IMR-90 (cell line): ENCODE measurements at regions not wholly inside any gene's neighbourhood (a gene's known extent, or its start where the extent isn't known, plus 50 kb on each side); places are given as distances from the start of the nearest gene placed in this dataset.

Source experiments
- ATAC-seq: fragments of 200-7000 bp; cut with Tn5 transposase; 2 replicates; pipeline ENCODE4 v1.9.1; 2020; ENCODE audit warnings: low read depth, mild to moderate bottlenecking, moderate library complexity
- BruUV-seq: library from RNA; stranded (reverse); fragments of 400-500 nt; replicated peaks from 2 replicates; lab custom pipeline; 2021; lab: Mats Ljungman, UMichigan
- CTCF ChIA-PET: fragments of 300-600 bp; formaldehyde crosslinking; extraction: SDS; loops from one replicate; lab custom pipeline; 2021; ENCODE audit warnings: antibody characterized with exemption; lab: Yijun Ruan, JAX
- POLR2A ChIA-PET: fragments of 300-600 bp; sonication (Branson Sonifier 250); formaldehyde crosslinking; loops from one replicate; lab custom pipeline; 2022; ENCODE audit warnings: antibody characterized with exemption; ENCODE audit not compliant: unreplicated experiment; lab: Charles Lee
- DNase-seq: peaks from one replicate; pipeline ENCODE4 v3.0.0; 2013
- H2AFZ ChIP-seq: replicated peaks from 2 replicates; pipeline ENCODE3; 2013; ENCODE audit warnings: low read length, mild to moderate bottlenecking; ENCODE audit not compliant: poor library complexity
- H2AK5ac ChIP-seq: 2 replicates; pipeline ENCODE4 v1.6.1; 2013; ENCODE audit warnings: low read depth, low read length, inconsistent platforms
- H2AK9ac ChIP-seq: replicated peaks from 2 replicates; pipeline ENCODE3; 2013; ENCODE audit warnings: mild to moderate bottlenecking, low read depth, low read length, moderate library complexity; ENCODE audit not compliant: poor library complexity
- H2BK120ac ChIP-seq: 2 replicates; pipeline ENCODE4 v1.6.1; 2013; ENCODE audit warnings: low read depth, low read length, inconsistent platforms
- H2BK15ac ChIP-seq: 3 replicates; pipeline ENCODE4 v1.6.1; 2013; ENCODE audit warnings: low read depth, low read length, inconsistent platforms
- H2BK20ac ChIP-seq: 2 replicates; pipeline ENCODE4 v1.6.1; 2013; ENCODE audit warnings: low read depth, mild to moderate bottlenecking, inconsistent platforms, low read length, moderate library complexity
- H2BK5ac ChIP-seq: 2 replicates; pipeline ENCODE4 v1.6.1; 2013; ENCODE audit warnings: mild to moderate bottlenecking, low read depth, low read length, inconsistent platforms; ENCODE audit not compliant: poor library complexity, severe bottlenecking
- H3K14ac ChIP-seq: replicated peaks from 2 replicates; pipeline ENCODE4 v1.6.1; 2013; ENCODE audit warnings: low read depth, low read length, inconsistent platforms
- H3K18ac ChIP-seq: 2 replicates; pipeline ENCODE4 v1.6.1; 2013; ENCODE audit warnings: low read depth, low read length, control low read depth
- H3K23ac ChIP-seq: 2 replicates; pipeline ENCODE4 v1.6.1; 2013; ENCODE audit warnings: low read depth, low read length, inconsistent platforms
- H3K27ac ChIP-seq: 2 replicates; pipeline ENCODE4 v1.5.1; 2013; ENCODE audit warnings: mild to moderate bottlenecking, control low read depth, low read length; ENCODE audit not compliant: insufficient read depth
- H3K27me3 ChIP-seq: 2 replicates; pipeline ENCODE4 v1.6.1; 2013; ENCODE audit warnings: low read length; ENCODE audit not compliant: control insufficient read depth, insufficient read depth
- H3K36me3 ChIP-seq: 2 replicates; pipeline ENCODE4 v1.6.1; 2013; ENCODE audit warnings: low read length, mixed read lengths; ENCODE audit not compliant: control insufficient read depth, insufficient read depth
- H3K4ac ChIP-seq: 2 replicates; pipeline ENCODE4 v1.6.1; 2013; ENCODE audit warnings: low read depth, low read length, inconsistent platforms
- H3K4me1 ChIP-seq: 2 replicates; pipeline ENCODE4 v1.6.1; 2013; ENCODE audit warnings: low read length, mixed read lengths; ENCODE audit not compliant: control insufficient read depth, insufficient read depth
- H3K4me2 ChIP-seq: 2 replicates; pipeline ENCODE4 v1.6.1; 2013; ENCODE audit warnings: low read depth, mild to moderate bottlenecking, control low read depth, low read length, moderate library complexity
- H3K4me3 ChIP-seq: 2 replicates; pipeline ENCODE4 v1.5.1; 2013; ENCODE audit warnings: low read depth, mild to moderate bottlenecking, control low read depth, low read length, moderate library complexity; ENCODE audit not compliant: insufficient read depth
- H3K56ac ChIP-seq: 2 replicates; pipeline ENCODE4 v1.6.1; 2013; ENCODE audit warnings: low read length, inconsistent platforms; ENCODE audit not compliant: insufficient read depth; ENCODE audit errors: extremely low read depth
- H3K79me1 ChIP-seq, 2 experiments: 2 replicates each; pipeline ENCODE4 v1.6.1; 2013; ENCODE audit warnings: low read length in 2 of 2, inconsistent platforms in 1 of 2, low read depth in 1 of 2
- H3K9ac ChIP-seq: 2 replicates; pipeline ENCODE4 v1.6.1; 2013; ENCODE audit warnings: low read depth, low read length, control low read depth
- H3K9me1 ChIP-seq: 2 replicates; pipeline ENCODE4 v1.6.1; 2013; ENCODE audit warnings: low read length, inconsistent platforms; ENCODE audit not compliant: insufficient read depth
- H3K9me3 ChIP-seq: 2 replicates; pipeline ENCODE4 v1.6.1; 2013; ENCODE audit warnings: low read length; ENCODE audit not compliant: control insufficient read depth, insufficient read depth
- H4K20me1 ChIP-seq: 2 replicates; pipeline ENCODE4 v1.6.1; 2013; ENCODE audit warnings: low read length, inconsistent platforms; ENCODE audit not compliant: insufficient read depth
- H4K5ac ChIP-seq: 2 replicates; pipeline ENCODE4 v1.6.1; 2013; ENCODE audit warnings: mild to moderate bottlenecking, low read depth, low read length, control low read depth
- H4K8ac ChIP-seq, 2 experiments: 2 replicates each; pipeline ENCODE4 v1.6.1; 2013; ENCODE audit warnings: low read depth in 2 of 2, low read length in 2 of 2, control low read depth in 1 of 2, inconsistent platforms in 1 of 2
- H4K91ac ChIP-seq: 2 replicates; pipeline ENCODE4 v1.6.1; 2013; ENCODE audit warnings: low read depth, low read length, inconsistent platforms; ENCODE audit not compliant: insufficient read depth
- BHLHE40 ChIP-seq: fragments of 150-350 bp; IDR thresholded peaks from 2 replicates; pipeline ENCODE4 v1.6.1; 2016; ENCODE audit warnings: mild to moderate bottlenecking, low read depth, low read length
- CEBPB ChIP-seq: IDR thresholded peaks from 2 replicates; pipeline ENCODE4 v1.6.1; 2012; ENCODE audit warnings: low read depth, low read length, improper control_type of control experiment
- CHD1 ChIP-seq: IDR thresholded peaks from 2 replicates; pipeline ENCODE4 v1.6.1; 2012; ENCODE audit warnings: low read depth, low read length, improper control_type of control experiment
- FOS ChIP-seq: fragments of 150-350 bp; IDR thresholded peaks from 2 replicates; pipeline ENCODE4 v1.6.1; 2016; ENCODE audit warnings: low read depth, low read length
- MAFK ChIP-seq: IDR thresholded peaks from 2 replicates; pipeline ENCODE4 v1.6.1; 2012; ENCODE audit warnings: low read depth, low read length, improper control_type of control experiment
- MAZ ChIP-seq: IDR thresholded peaks from 2 replicates; pipeline ENCODE4 v1.6.1; 2012; ENCODE audit warnings: low read depth, mild to moderate bottlenecking, low read length, improper control_type of control experiment, moderate library complexity, borderline replicate concordance
- MXI1 ChIP-seq: IDR thresholded peaks from 2 replicates; pipeline ENCODE4 v1.6.1; 2012; ENCODE audit warnings: low read depth, mild to moderate bottlenecking, low read length, moderate library complexity, borderline replicate concordance
- NFE2L2 ChIP-seq: fragments of 150-350 bp; IDR thresholded peaks from 2 replicates; pipeline ENCODE4 v1.6.1; 2016; ENCODE audit warnings: low read depth, mild to moderate bottlenecking, low read length
- POLR2A ChIP-seq: IDR thresholded peaks from 2 replicates; pipeline ENCODE4 v1.6.1; 2012; ENCODE audit warnings: mild to moderate bottlenecking, low read depth, low read length
- RAD21 ChIP-seq: IDR thresholded peaks from 2 replicates; pipeline ENCODE4 v1.6.1; 2012; ENCODE audit warnings: low read length, improper control_type of control experiment
- RCOR1 ChIP-seq: IDR thresholded peaks from 2 replicates; pipeline ENCODE4 v1.6.1; 2012; ENCODE audit warnings: mild to moderate bottlenecking, low read length, improper control_type of control experiment; ENCODE audit not compliant: insufficient replicate concordance
- RFX5 ChIP-seq: IDR thresholded peaks from 2 replicates; pipeline ENCODE4 v1.8.0; 2012; ENCODE audit warnings: low read depth, mild to moderate bottlenecking, low read length, moderate library complexity
- SMC3 ChIP-seq: fragments of 150-350 bp; IDR thresholded peaks from 2 replicates; pipeline ENCODE4 v1.6.1; 2016; ENCODE audit warnings: low read depth, mild to moderate bottlenecking, antibody characterized with exemption, low read length, moderate library complexity
- WGBS, 2 experiments: methylation state at CpG; one replicate each; pipeline versions ENCODE4 v1.1.5 to v1.1.7; 2013; ENCODE audit warnings: missing lambda C conversion rate in 2 of 2; ENCODE audit not compliant: insufficient read length in 1 of 2; ENCODE audit errors: extremely low coverage in 2 of 2; 5-methylcytosine and 5-hydroxymethylcytosine counted together
- dilution Hi-C: fragments of 300-500 bp; cut with HindIII; formaldehyde crosslinking; loops from one replicate; pipeline ENCODE4 v1.14.3; 2018; ENCODE audit warnings: low sequenced_read_pairs; ENCODE audit not compliant: unreplicated experiment
- in situ Hi-C: fragments of 300-500 bp; cut with MboI; formaldehyde crosslinking; loops from 3 replicates; pipeline ENCODE4 v1.14.3; 2019; ENCODE audit warnings: low sequenced_read_pairs, inconsistent platforms, mixed read lengths
- intact Hi-C: fragments of 100-400 bp; cut with micrococcal nuclease; formaldehyde crosslinking; loops from 2 replicates; pipeline ENCODE4 v1.10.0; 2022
- TF ChIP-seq, protein P1 (sequence below): fragments of 150-350 bp; IDR thresholded peaks from 2 replicates; pipeline ENCODE4 v1.6.1; 2016; ENCODE audit warnings: low read depth, mild to moderate bottlenecking, low read length, moderate library complexity, borderline replicate concordance
- TF ChIP-seq, protein P2 (sequence below): conservative IDR thresholded peaks from 2 replicates; pipeline ENCODE4 v1.5.1; 2012; ENCODE audit warnings: mild to moderate bottlenecking, low read depth, low read length, improper control_type of control experiment
- TF ChIP-seq, protein P3 (sequence below): fragments of 150-350 bp; IDR thresholded peaks from 2 replicates; pipeline ENCODE4 v1.6.1; 2017; ENCODE audit warnings: mild to moderate bottlenecking, antibody characterized with exemption, low read length, low read depth

DNA sequence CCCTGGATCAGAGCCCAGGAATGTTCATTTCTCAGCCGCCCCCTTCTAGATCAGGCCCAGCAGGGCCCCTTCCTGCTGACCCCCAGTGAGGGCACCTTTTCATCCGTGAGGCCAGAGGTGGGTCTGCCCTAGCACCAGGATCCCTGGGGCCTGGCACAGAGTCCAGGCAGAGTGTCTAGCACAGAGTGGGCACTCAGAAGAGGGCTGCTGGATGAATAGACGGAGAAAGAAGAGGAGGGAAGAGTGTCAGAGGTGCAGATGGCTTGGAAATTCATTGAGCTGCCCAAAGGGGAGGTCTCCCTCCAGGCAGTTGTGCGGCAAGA is 106.5 kb downstream of the CPZ start:
- Histone ChIP-seq H2BK20ac (no peak overlapping the region), H3K23ac (no peak overlapping the region), H3K4me2 (no peak overlapping the region), H2BK5ac (no peak overlapping the region), H3K14ac (no peak overlapping the region), H3K79me1 (no peaks in the 10 kb centered on the region), H3K9me3 (no peaks in the 10 kb centered on the region), H3K4ac (no peak overlapping the region), H2BK120ac (no peak overlapping the region), H2AK9ac (no peak overlapping the region), H4K5ac (no peak overlapping the region), H2AK5ac (no peak overlapping the region), H2BK15ac (no peak overlapping the region), H3K27ac (no peak overlapping the region), H3K9ac (no peak overlapping the region), H2AFZ (no peak overlapping the region), H3K56ac (no peak overlapping the region), H4K91ac (no peak overlapping the region), H3K4me1 (no peaks in the 10 kb centered on the region), H3K36me3 (no peaks in the 10 kb centered on the region), H3K27me3 (peaks cover 8% of the 10 kb centered on the region), H3K9me1 (no peaks in the 10 kb centered on the region), H3K18ac (no peak overlapping the region), H4K8ac (no peak overlapping the region), H4K20me1 (no peaks in the 10 kb centered on the region), H3K4me3 (no peak overlapping the region)
- no peak for ATAC-seq
- no peak for DNase-seq
- 67% methylated on average over 1 of the region's 4 CpGs; no CpG with 5 or more reads in 1 of the 2 experiments for WGBS, 2 experiments
- in situ Hi-C loops = no loop called here
- POLR2A ChIA-PET = no interaction called here
- intact Hi-C loops = loop anchor here (10.0 kb wide), 1 partner anchor 186 kb away; no protein-coding TSS in a partner anchor
- BruUV-seq = no TSS peak
- no peak for TF ChIP-seq MAZ
- TF ChIP-seq CEBPB = no peak
- no peak for TF ChIP-seq FOS
- no peak for TF ChIP-seq CHD1
- TF ChIP-seq, protein P1, sequence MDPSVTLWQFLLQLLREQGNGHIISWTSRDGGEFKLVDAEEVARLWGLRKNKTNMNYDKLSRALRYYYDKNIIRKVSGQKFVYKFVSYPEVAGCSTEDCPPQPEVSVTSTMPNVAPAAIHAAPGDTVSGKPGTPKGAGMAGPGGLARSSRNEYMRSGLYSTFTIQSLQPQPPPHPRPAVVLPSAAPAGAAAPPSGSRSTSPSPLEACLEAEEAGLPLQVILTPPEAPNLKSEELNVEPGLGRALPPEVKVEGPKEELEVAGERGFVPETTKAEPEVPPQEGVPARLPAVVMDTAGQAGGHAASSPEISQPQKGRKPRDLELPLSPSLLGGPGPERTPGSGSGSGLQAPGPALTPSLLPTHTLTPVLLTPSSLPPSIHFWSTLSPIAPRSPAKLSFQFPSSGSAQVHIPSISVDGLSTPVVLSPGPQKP = no peak
- TF ChIP-seq MAFK = no peak
- TF ChIP-seq MXI1 = no peak
- no peak for TF ChIP-seq RCOR1
- TF ChIP-seq NFE2L2 = no peak
- TF ChIP-seq SMC3 = no peak
- TF ChIP-seq, protein P2, sequence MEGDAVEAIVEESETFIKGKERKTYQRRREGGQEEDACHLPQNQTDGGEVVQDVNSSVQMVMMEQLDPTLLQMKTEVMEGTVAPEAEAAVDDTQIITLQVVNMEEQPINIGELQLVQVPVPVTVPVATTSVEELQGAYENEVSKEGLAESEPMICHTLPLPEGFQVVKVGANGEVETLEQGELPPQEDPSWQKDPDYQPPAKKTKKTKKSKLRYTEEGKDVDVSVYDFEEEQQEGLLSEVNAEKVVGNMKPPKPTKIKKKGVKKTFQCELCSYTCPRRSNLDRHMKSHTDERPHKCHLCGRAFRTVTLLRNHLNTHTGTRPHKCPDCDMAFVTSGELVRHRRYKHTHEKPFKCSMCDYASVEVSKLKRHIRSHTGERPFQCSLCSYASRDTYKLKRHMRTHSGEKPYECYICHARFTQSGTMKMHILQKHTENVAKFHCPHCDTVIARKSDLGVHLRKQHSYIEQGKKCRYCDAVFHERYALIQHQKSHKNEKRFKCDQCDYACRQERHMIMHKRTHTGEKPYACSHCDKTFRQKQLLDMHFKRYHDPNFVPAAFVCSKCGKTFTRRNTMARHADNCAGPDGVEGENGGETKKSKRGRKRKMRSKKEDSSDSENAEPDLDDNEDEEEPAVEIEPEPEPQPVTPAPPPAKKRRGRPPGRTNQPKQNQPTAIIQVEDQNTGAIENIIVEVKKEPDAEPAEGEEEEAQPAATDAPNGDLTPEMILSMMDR = no peak
- no peak for TF ChIP-seq POLR2A
- TF ChIP-seq BHLHE40 = no peak
- no peak for TF ChIP-seq RAD21
- TF ChIP-seq, protein P3, sequence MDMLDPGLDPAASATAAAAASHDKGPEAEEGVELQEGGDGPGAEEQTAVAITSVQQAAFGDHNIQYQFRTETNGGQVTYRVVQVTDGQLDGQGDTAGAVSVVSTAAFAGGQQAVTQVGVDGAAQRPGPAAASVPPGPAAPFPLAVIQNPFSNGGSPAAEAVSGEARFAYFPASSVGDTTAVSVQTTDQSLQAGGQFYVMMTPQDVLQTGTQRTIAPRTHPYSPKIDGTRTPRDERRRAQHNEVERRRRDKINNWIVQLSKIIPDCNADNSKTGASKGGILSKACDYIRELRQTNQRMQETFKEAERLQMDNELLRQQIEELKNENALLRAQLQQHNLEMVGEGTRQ = no peak
- TF ChIP-seq RFX5 = no peak
- CTCF ChIA-PET = no interaction called here
- dilution Hi-C loops = no loop called here
